Tibial artery (tissue), 4 donors: ENCODE measurements at regions not wholly inside any gene's neighbourhood (a gene's known extent, or its start where the extent isn't known, plus 50 kb on each side); places are given as distances from the start of the nearest gene placed in this dataset.
A peak's percentile ranks its signal among the peaks of the same experiment; 100 is the strongest.
"Not testable (repeated sequence)": the region's sequence is repeated elsewhere in the genome, so short reads cannot be mapped to it uniquely, and the experiment has no call there.

Source experiments
- DNase-seq, 2 donors: peaks; one replicate each; pipeline ENCODE4 v3.0.0-alpha.2; 2019
- H3K27ac ChIP-seq, 2 donors: fragments of 200-600 bp; sonication (generic) in 1 of 2; 1 replicate in 1 of 2; 2 replicates in 1 of 2; pipeline ENCODE4 v1.5.1; 2018 to 2019; ENCODE audit warnings: mild to moderate bottlenecking in 1 of 2
- H3K27me3 ChIP-seq, 2 donors: fragments of 200-600 bp; sonication (generic) in 1 of 2; one replicate each; pipeline versions ENCODE4 v1.5.1 to v1.6.0; 2016 to 2019
- H3K36me3 ChIP-seq, 3 donors: fragments of 200-600 bp; sonication (generic) in 2 of 3; one replicate each; pipeline ENCODE4 v1.5.1; 2016 to 2019; ENCODE audit warnings: mild to moderate bottlenecking in 2 of 3
- H3K4me1 ChIP-seq, 4 donors: fragments of 200-600 bp; sonication (generic) in 2 of 4; 1 replicate in 3 of 4; 2 replicates in 1 of 4; pipeline ENCODE4 v1.5.1; 2016 to 2019
- H3K4me3 ChIP-seq, 2 donors: fragments of 200-600 bp; sonication (generic) in 1 of 2; 1 replicate in 1 of 2; 2 replicates in 1 of 2; pipeline ENCODE4 v1.5.1; 2018 to 2019; ENCODE audit warnings: mild to moderate bottlenecking in 2 of 2
- H3K9me3 ChIP-seq, 3 donors: fragments of 200-600 bp; sonication (generic) in 1 of 3; one replicate each; pipeline ENCODE4 v1.5.1; 2016 to 2019
- CTCF ChIP-seq, 2 experiments: fragments of 200-600 bp in 1 of 2; fragments of 450-650 bp in 1 of 2; IDR thresholded peaks; one replicate each; pipeline ENCODE4 v1.5.1; 2017 to 2019; ENCODE audit warnings: antibody characterized with exemption in 2 of 2, mild to moderate bottlenecking in 1 of 2, moderate library complexity in 1 of 2
- intact Hi-C: fragments of 100-400 bp; cut with DNase I; formaldehyde crosslinking; loops from one replicate; pipeline ENCODE4 v1.15.0; 2023; ENCODE audit warnings: low total_unique reads

- intact Hi-C loops = no loop called here
- DNase-seq = no peak
- Histone ChIP-seq H3K4me3 (no peak overlapping the region), H3K36me3 (no peaks in the 10 kb centered on the region), H3K9me3 (no peaks in the 10 kb centered on the region), H3K27me3 (peaks cover 0 to 31% of the 10 kb centered on the region in 2 donors), H3K4me1 (no peaks in the 10 kb centered on the region), H3K27ac (no peak overlapping the region)
- TF ChIP-seq CTCF (IDR thresholded peaks at IDR 0.05) = no peak
These were observed 79.4 kb upstream of the RHOU start for GRCh38 chr1:228655796-228656394.

- DNase-seq, H3K27me3 ChIP-seq, H3K27ac ChIP-seq, H3K4me3 ChIP-seq, H3K36me3 ChIP-seq, H3K9me3 ChIP-seq, H3K4me1 ChIP-seq: not testable (repeated sequence)
- intact Hi-C loops = loop anchor here (10.0 kb wide), 5 partner anchors 73 to 823 kb away; partner anchors contain the start of gene RHOU
These were observed 73.1 kb upstream of the RHOU start for GRCh38 chr1:228662007-228662689.

- peak; percentile 72 to 81 for DNase-seq
- intact Hi-C loops = loop anchor here (10.0 kb wide), 5 partner anchors 70 to 820 kb away; partner anchors contain the start of gene RHOU
- peaks cover 0 to 21% (median 9%) of the 10 kb centered on the region in 4 donors for H3K4me1 ChIP-seq
- peak; percentile 87 for TF ChIP-seq CTCF (IDR thresholded peaks at IDR 0.05)
- no peaks in the 10 kb centered on the region for H3K9me3 ChIP-seq
- no peaks in the 10 kb centered on the region for H3K27me3 ChIP-seq
- no peaks in the 10 kb centered on the region for H3K36me3 ChIP-seq
- H3K27ac ChIP-seq = no peak overlapping the region
- no peak overlapping the region for H3K4me3 ChIP-seq
These were observed 70.8 kb upstream of the RHOU start for GRCh38 chr1:228664399-228664914.

GRCh38 chr1:228666686-228667623 is 68.3 kb upstream of the RHOU start:
- Histone ChIP-seq H3K9me3 (no peaks in the 10 kb centered on the region), H3K27me3 (no peaks in the 10 kb centered on the region), H3K27ac (no peak overlapping the region), H3K4me1 (peaks cover 0 to 30% (median 15%) of the 10 kb centered on the region in 4 donors), H3K4me3 (no peak overlapping the region), H3K36me3 (no peaks in the 10 kb centered on the region)
- intact Hi-C loops = loop anchor here (10.0 kb wide), 5 partner anchors 68 to 818 kb away; partner anchors contain the start of gene RHOU
- no peak for TF ChIP-seq CTCF (IDR thresholded peaks at IDR 0.05)
- no peak for DNase-seq

- peak overlapping the region; percentile 67 to 78 for H3K27ac ChIP-seq
- DNase-seq = no peak
- no peak for TF ChIP-seq CTCF (IDR thresholded peaks at IDR 0.05)
- H3K27me3 ChIP-seq = no peaks in the 10 kb centered on the region
- H3K4me1 ChIP-seq = peaks cover 0 to 30% (median 15%) of the 10 kb centered on the region in 4 donors
- H3K36me3 ChIP-seq = no peaks in the 10 kb centered on the region
- no peaks in the 10 kb centered on the region for H3K9me3 ChIP-seq
- H3K4me3 ChIP-seq = no peak overlapping the region
- intact Hi-C loops = loop anchor here (10.0 kb wide), 5 partner anchors 66 to 816 kb away; partner anchors contain the start of gene RHOU
These were observed 66.6 kb upstream of the RHOU start for GRCh38 chr1:228668553-228669241.
